ENCODE measurements at regions not wholly inside any gene's neighbourhood (a gene's known extent, or its start where the extent isn't known, plus 50 kb on each side); places are given as distances from the start of the nearest gene placed in this dataset.

GRCh38 chr4:179695175-179695574, 2252.9 kb upstream of the AGA start:
- no peak overlapping the region for H3K27ac ChIP-seq (replicated peaks)
- no peak for DNase-seq (ENCODE audit: low read depth in 1 of 2, low spot score in 1 of 2)
- H3K4me3 ChIP-seq (replicated peaks; ENCODE audit: insufficient read depth, low read length) = no peak overlapping the region
- H3K27me3 ChIP-seq (ENCODE audit: insufficient read depth, poor library complexity, severe bottlenecking) = no peaks in the 10 kb centered on the region
- TF ChIP-seq REST (IDR thresholded peaks at IDR 0.05; ENCODE audit: insufficient replicate concordance, low read depth) (no peak), CTCF (IDR thresholded peaks at IDR 0.05; ENCODE audit: insufficient read depth, low read length) (no peak), GABPA (IDR thresholded peaks at IDR 0.05; ENCODE audit: low read depth) (no peak), SPI1 (IDR thresholded peaks at IDR 0.05; ENCODE audit: borderline replicate concordance, low read depth) (no peak), POLR2AphosphoS5 (IDR thresholded peaks at IDR 0.05; ENCODE audit: low read depth) (no peak)

GRCh38 chr4:179698321-179698720, 2256.1 kb upstream of the AGA start:
- DNase-seq (ENCODE audit: low read depth in 1 of 2, low spot score in 1 of 2) = no peak
- TF ChIP-seq GABPA (IDR thresholded peaks at IDR 0.05; ENCODE audit: low read depth) (no peak), REST (IDR thresholded peaks at IDR 0.05; ENCODE audit: insufficient replicate concordance, low read depth) (no peak), CTCF (IDR thresholded peaks at IDR 0.05; ENCODE audit: insufficient read depth, low read length) (no peak), POLR2AphosphoS5 (IDR thresholded peaks at IDR 0.05; ENCODE audit: low read depth) (no peak), SPI1 (IDR thresholded peaks at IDR 0.05; ENCODE audit: borderline replicate concordance, low read depth) (no peak)
- Histone ChIP-seq H3K27ac (replicated peaks) (no peak overlapping the region), H3K27me3 (ENCODE audit: insufficient read depth, poor library complexity, severe bottlenecking) (no peaks in the 10 kb centered on the region), H3K4me3 (replicated peaks; ENCODE audit: insufficient read depth, low read length) (no peak overlapping the region)

GRCh38 chr4:179709961-179710624, 2267.9 kb upstream of the AGA start:
- H3K27me3 ChIP-seq (ENCODE audit: insufficient read depth, poor library complexity, severe bottlenecking) = no peaks in the 10 kb centered on the region
- TF ChIP-seq REST (IDR thresholded peaks at IDR 0.05; ENCODE audit: insufficient replicate concordance, low read depth) = no peak
- TF ChIP-seq GABPA (IDR thresholded peaks at IDR 0.05; ENCODE audit: low read depth) = no peak
- TF ChIP-seq CTCF (IDR thresholded peaks at IDR 0.05; ENCODE audit: insufficient read depth, low read length) = no peak
- no peak for TF ChIP-seq POLR2AphosphoS5 (IDR thresholded peaks at IDR 0.05; ENCODE audit: low read depth)
- no peak for TF ChIP-seq SPI1 (IDR thresholded peaks at IDR 0.05; ENCODE audit: borderline replicate concordance, low read depth)
- H3K4me3 ChIP-seq (replicated peaks; ENCODE audit: insufficient read depth, low read length) = no peak overlapping the region
- H3K27ac ChIP-seq (replicated peaks) = no peak overlapping the region
- no peak for DNase-seq (ENCODE audit: low read depth in 1 of 2, low spot score in 1 of 2)

Measured in HL-60 (cell line).